HL-60 (cell line): ENCODE measurements at regions not wholly inside any gene's neighbourhood (a gene's known extent, or its start where the extent isn't known, plus 50 kb on each side); places are given as distances from the start of the nearest gene placed in this dataset.

Experiments
- CTCF ChIP-seq: IDR thresholded peaks from one replicate; pipeline ENCODE4 v1.5.1; 2011; ENCODE audit warnings: low read length, control low read depth, inconsistent platforms; ENCODE audit not compliant: insufficient read depth
- GABPA ChIP-seq: IDR thresholded peaks from 2 replicates; pipeline ENCODE4 v1.6.1; 2012; ENCODE audit warnings: low read depth
- POLR2AphosphoS5 ChIP-seq: IDR thresholded peaks from 2 replicates; pipeline ENCODE4 v1.6.1; 2012; ENCODE audit warnings: low read depth
- REST ChIP-seq: IDR thresholded peaks from 2 replicates; pipeline ENCODE4 v1.6.1; 2012; ENCODE audit warnings: low read depth; ENCODE audit not compliant: insufficient replicate concordance
- SPI1 ChIP-seq: IDR thresholded peaks from 2 replicates; pipeline ENCODE4 v1.6.1; 2012; ENCODE audit warnings: low read depth, mild to moderate bottlenecking, borderline replicate concordance

- TF ChIP-seq CTCF (no peak), REST (no peak), POLR2AphosphoS5 (no peak), GABPA (no peak), SPI1 (no peak)
Measured at GRCh38 chr2:797556-797955, 120.3 kb upstream of the TMEM18 start.
